Activated T-cell treated with anti-CD3 and anti-CD28 coated beads for 4 hours (primary cell): ENCODE measurements at regions not wholly inside any gene's neighbourhood (a gene's known extent, or its start where the extent isn't known, plus 50 kb on each side); places are given as distances from the start of the nearest gene placed in this dataset.

Experiments used
- DNase-seq: peaks from one replicate; pipeline ENCODE4 v3.0.0-alpha.2; 2020

DNA sequence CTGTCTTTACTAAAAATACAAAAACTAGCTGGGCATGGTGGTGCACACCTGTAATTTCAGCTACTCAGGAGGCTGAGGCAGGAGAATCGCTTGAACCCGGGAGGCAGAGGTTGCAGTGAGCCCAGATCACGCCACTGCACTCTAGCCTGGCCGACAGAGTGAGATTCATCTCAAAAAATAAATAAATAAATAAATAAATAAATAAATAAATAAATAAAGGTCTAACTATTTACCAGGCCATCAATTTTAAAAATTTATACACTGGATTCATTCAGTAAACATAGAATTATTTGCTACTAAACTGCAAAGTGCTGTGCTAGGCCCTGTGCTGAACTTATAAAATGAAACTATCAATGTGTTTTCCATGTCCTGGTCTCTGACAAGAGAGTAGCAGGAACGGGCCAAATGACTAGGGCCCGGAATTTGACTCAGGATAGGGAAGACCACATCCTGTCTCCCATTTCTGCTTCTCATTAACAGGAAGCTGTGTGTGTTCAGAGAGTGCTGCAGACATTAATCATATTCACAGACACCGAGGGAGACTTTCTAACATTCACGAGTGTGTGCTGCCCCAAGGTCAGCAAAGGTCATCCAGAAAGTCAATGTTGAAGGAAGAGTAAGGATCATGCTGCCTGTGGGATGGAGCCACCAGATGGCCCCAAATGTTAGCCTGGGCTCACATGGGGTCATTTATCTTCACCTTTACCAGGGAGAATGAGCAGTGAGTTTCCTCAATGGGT is 95.8 kb downstream of the SPP2 start:
- DNase-seq = no peak

DNA sequence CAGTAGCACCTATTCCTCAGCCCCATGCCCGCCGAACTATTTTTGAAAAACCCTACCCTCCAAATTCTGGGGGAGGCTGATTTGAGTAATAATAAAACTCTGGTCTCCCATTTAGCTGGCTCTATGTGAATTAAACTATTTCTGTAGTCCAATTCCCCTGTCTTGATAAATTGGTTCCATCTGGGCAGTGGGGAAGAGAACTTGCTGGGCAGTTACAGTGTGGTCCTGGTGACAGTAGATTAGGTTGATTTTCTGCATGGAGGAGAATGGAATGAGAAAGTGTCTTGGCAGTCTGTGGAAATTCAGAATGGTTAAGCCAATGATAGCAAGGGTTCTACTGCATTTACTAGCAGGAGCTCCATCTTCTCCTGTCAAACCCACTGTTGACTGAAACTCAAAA is 95.0 kb downstream of the SPP2 start:
- DNase-seq = no peak

DNA sequence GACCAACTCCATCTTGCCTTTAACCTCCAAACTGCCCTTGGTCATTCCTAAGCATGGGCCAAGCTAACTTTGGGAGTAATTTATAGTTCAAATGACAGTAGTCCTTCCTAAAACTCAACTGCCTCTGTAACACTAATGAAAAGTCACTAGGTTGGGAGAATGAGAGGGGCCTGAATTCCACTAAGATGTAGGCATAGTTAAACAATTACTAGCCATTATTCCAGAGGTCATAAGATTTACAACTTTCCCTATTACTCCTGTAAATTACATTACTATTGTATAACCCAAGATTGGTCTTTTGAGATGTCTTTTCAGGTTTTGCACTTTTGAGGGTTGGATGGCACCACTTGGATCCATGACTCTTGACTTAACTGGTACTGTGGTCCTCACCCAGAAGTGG is 94.6 kb downstream of the SPP2 start:
- no peak for DNase-seq

DNA sequence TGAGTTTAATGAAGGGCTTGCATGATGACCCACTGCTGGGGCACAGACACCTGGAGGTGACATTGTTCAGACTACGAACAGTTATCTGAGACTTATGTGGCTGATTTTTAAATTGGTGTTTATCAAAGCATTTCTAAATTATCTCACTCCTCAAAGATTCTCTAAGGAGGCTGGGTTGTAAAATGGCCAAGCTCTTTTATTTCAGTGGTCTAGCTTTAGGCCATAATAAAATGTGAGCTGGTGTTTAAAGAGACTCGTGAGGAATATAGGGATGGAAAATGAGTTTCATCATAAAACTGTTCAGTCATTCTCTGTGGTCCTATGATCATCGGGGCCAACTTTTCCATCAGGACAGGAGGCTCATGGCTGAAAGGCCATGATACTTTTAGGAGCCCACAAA is 93.4 kb downstream of the SPP2 start:
- no peak for DNase-seq

DNA sequence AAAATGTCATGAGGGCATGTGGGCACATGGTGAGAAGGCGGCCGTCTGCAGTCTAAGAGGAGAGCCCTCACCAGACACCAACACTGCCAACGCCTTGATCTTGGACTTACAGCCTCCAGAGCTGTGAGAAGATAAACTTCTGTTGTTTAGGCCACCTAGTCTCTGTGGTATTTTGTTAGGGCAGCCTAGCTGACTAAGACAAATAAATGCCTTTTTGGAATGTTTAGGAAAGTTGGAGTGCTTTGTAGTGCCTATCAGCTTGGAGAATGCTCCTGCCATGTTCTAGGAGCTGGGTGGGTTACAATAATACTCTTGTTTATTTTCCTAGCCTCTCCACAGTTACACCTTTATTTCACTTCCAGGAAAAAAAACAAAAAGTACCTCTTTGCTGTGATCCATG is 92.0 kb downstream of the SPP2 start:
- no peak for DNase-seq

DNA sequence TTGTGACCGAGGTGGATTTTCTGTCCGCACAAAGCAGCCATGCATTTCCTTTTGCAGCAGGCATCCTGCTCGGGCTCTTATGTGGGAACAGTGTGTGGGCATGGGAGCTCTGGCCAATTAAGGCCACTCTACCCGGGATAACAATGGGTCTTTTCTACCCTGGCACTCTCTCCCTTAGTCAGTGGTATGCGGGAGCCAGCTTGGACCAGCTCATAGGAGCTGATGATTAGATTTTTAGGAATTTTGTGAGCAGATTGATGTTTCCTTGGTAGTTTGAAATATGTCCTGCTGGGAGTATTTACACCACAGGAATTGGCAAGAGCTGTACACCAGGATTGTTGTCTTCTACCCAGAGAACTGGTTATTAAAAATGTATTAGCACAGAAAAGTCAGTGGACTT is 89.3 kb downstream of the SPP2 start:
- no peak for DNase-seq

DNA sequence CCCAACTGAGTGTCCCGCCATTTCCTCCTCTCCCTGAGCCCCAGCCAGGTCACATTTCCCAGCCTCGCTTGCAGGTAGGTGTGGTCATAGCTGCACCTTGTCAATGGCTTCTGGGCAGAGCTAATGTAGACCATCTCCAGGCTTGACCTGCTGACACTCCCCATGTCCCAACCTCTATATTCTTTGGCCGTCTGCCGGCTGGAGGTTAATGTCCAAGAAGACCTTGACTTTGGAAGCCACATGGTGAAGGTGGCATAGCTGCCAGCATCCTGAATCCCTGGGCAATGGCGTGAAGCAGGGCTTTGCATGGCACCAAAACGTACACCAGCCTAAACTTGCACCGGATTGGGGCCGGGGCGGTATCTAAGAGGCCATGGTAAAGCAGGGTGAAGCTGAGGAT is 88.3 kb downstream of the SPP2 start:
- DNase-seq = no peak

DNA sequence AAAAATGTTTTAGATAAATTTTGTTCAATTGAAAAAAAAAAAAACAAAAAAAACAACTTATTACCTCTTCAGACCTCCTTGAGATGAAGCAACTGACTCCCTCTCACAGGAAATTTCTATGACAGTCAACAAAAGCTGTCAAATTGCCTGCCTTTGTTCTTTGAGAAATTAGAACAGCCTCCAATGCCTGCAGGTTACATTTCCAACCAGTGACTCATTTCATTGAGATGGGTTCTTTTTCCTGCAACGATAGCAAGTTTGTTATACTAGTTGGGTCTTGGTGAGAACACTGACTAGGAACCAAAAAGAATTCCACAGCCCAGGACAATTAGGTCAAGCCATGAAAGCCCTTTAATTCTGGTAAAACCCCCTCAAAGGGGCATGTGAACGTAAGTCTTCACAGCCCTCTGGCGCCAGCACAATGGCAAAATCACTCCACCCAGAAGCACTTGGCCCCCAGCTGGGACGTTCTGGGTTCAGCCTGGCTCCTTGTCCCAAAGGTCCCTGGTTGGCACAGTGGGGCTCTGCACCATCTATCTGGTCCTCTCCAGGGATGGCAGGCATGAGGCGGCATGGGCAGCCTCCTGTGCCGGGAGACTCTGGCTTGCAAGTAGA is 87.0 kb downstream of the SPP2 start:
- DNase-seq = no peak

DNA sequence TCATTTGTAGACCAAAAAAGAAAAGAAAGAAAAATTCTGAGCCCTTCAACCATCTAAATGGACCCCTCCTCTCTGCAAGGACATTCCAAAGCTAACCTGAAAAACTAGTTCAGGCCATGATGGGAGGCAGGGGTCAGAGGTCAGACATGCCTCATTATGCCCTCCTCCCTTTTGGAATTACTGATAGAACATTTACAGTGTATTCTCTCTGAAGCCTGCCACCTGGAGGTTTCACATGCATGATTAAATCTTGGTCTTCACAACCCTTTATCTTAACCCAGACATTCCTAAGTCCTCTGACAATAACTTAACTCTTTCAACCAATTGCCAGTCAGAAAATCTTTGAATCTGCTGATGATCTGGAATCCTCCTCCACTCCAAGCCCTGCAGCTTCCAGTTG is 86.0 kb downstream of the SPP2 start:
- no peak for DNase-seq

DNA sequence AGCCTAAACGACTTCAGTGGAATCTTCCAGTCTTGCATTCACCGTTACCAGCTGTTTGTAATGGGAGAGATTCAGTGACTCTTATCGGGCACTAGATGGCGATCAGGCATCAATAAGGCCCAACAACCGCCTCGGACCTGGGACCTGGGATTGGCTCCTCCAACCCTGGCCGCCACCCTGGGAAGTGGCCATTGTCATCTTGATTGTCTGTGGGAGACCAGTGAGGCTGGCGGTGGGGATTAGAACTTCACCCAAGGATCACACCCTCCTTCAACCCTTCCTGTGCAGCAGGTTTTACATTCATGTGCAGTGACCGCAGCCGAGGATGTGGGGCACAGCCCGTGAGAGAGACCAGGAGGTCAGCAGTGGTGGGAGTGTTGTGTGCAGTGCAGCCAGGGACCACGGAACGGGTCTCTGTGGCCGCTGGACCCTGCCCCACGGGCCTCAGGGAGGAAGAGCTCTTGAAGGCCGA is 85.3 kb downstream of the SPP2 start:
- peak; percentile 21 for DNase-seq

DNA sequence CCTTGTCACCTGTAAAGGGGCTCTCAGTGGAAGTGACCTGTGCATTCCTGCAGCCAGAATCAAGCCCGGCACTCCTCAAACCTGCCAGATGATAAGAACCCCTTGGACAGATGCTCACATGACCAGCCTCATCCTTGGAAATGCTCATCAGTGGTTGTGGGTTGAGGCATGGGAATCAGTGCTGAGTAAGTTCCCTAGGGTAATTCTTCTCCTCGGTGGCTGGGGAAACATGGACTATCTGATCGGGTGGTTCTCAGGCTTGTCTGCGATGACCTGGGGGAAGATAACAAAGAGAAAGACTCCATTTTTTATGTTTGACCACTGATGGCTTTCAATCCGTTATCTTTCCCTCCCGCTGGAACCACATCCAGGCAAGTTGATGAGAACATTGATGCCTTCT is 84.0 kb downstream of the SPP2 start:
- DNase-seq = no peak

DNA sequence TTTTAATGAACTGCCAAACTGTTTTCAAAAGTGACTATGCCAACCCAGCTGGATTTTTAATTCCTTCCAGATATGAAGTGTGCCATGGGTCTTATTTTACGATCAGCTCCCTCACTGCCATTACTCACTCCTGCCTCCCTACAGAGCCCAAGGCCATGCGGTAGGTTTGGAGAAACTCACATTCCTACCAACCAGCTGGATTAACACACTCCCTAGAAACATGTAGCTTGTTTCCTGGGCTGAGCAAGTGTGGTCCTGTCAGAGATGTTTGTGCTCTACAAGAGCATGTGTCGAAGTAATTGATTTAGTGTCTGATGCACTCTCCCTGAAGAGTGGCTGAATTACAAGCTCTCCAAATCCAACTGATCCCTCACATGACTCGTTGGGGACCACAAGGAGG is 82.5 kb downstream of the SPP2 start:
- no peak for DNase-seq

DNA sequence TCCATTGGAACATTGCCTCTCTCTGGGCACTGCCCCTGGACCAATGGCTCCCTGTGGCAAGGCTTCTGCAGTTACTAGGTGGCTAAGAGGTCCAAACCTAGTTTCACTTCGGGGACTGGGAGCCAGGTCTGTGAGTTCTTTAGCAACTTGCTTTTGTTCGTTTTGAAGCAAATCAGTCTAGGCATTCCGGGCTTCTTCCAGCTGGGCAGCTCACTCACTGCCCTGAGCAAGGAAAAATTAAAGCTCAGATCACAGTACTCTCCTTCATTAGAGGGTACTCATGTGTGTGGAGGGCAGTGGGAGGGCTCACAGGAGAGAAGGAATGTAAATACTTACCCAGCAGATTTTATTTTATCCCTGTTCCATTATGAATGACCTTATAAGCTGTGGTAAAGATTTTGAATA is 80.3 kb downstream of the SPP2 start:
- no peak for DNase-seq

DNA sequence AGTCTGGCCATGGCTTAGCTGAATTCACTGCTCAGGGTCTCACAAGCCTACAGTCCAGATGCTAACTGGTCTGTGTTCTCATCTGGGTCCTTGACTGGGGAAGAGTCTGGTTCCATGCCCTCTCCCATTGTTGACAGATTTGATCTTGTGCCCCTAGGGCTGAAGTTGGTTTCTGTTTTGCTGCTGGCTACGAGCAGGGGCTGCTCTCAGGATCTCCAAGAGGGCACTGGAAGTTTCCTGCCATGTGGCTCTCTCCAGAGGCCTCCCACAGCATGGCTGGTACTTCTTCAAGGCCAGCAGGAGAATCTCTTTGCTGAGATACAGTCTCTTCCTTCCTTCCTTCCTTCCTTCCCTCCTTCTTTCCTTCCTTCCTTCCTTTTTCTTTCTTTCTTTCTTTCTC is 78.1 kb downstream of the SPP2 start:
- DNase-seq = no peak
